ENCODE measurements at regions not wholly inside any gene's neighbourhood (a gene's known extent, or its start where the extent isn't known, plus 50 kb on each side); places are given as distances from the start of the nearest gene placed in this dataset.

- TF ChIP-seq, protein P1, sequence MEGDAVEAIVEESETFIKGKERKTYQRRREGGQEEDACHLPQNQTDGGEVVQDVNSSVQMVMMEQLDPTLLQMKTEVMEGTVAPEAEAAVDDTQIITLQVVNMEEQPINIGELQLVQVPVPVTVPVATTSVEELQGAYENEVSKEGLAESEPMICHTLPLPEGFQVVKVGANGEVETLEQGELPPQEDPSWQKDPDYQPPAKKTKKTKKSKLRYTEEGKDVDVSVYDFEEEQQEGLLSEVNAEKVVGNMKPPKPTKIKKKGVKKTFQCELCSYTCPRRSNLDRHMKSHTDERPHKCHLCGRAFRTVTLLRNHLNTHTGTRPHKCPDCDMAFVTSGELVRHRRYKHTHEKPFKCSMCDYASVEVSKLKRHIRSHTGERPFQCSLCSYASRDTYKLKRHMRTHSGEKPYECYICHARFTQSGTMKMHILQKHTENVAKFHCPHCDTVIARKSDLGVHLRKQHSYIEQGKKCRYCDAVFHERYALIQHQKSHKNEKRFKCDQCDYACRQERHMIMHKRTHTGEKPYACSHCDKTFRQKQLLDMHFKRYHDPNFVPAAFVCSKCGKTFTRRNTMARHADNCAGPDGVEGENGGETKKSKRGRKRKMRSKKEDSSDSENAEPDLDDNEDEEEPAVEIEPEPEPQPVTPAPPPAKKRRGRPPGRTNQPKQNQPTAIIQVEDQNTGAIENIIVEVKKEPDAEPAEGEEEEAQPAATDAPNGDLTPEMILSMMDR (IDR thresholded peaks at IDR 0.05; ENCODE audit: low read depth, low read length, poor library complexity, severe bottlenecking), result no peak
- no peak for TF ChIP-seq EZH2phosphoT487 (IDR thresholded peaks at IDR 0.05; ENCODE audit: borderline replicate concordance, low read length)
Measured at GRCh38 chr6:14925699-14926026, 320.2 kb upstream of the JARID2 start.
